H9 (cell line): ENCODE measurements at regions not wholly inside any gene's neighbourhood (a gene's known extent, or its start where the extent isn't known, plus 50 kb on each side); places are given as distances from the start of the nearest gene placed in this dataset.

Source experiments
- DNase-seq: peaks from one replicate; pipeline ENCODE4 v3.0.0-alpha.2; 2017
- H2AFZ ChIP-seq: one replicate; pipeline ENCODE4 v1.6.1; 2013; ENCODE audit warnings: mild to moderate bottlenecking, low read length, control low read depth, moderate library complexity
- H2AK5ac ChIP-seq: 2 replicates; pipeline ENCODE4 v1.6.1; 2013; ENCODE audit warnings: low read length, control low read depth, mixed read lengths; ENCODE audit not compliant: insufficient read length
- H2BK120ac ChIP-seq: one replicate; pipeline ENCODE4 v1.6.1; 2013; ENCODE audit warnings: low read depth, mild to moderate bottlenecking, low read length, control low read depth, inconsistent platforms; ENCODE audit not compliant: poor library complexity, severe bottlenecking
- H2BK12ac ChIP-seq: 2 replicates; pipeline ENCODE4 v1.6.1; 2013; ENCODE audit warnings: low read length, control low read depth, mixed read lengths, low read depth; ENCODE audit not compliant: insufficient read length
- H2BK15ac ChIP-seq: 2 replicates; pipeline ENCODE4 v1.6.1; 2013; ENCODE audit warnings: low read depth, low read length, control low read depth
- H2BK20ac ChIP-seq: one replicate; pipeline ENCODE4 v1.6.1; 2013; ENCODE audit warnings: low read depth, mild to moderate bottlenecking, low read length, control low read depth, inconsistent platforms; ENCODE audit not compliant: poor library complexity, severe bottlenecking
- H2BK5ac ChIP-seq: 2 replicates; pipeline ENCODE4 v1.6.1; 2013; ENCODE audit warnings: low read length, control low read depth, mixed read lengths; ENCODE audit not compliant: insufficient read length
- H3K14ac ChIP-seq: 2 replicates; pipeline ENCODE4 v1.6.1; 2013; ENCODE audit warnings: low read length, control low read depth; ENCODE audit not compliant: insufficient read depth
- H3K18ac ChIP-seq: 2 replicates; pipeline ENCODE4 v1.6.1; 2013; ENCODE audit warnings: low read depth, mild to moderate bottlenecking, mixed read lengths, low read length, control low read depth; ENCODE audit not compliant: insufficient read length
- H3K23ac ChIP-seq: 2 replicates; pipeline ENCODE4 v1.6.1; 2013; ENCODE audit warnings: low read length, control low read depth, mixed read lengths, low read depth; ENCODE audit not compliant: insufficient read length
- H3K23me2 ChIP-seq: 2 replicates; pipeline ENCODE4 v1.6.1; 2013; ENCODE audit warnings: low read depth, mild to moderate bottlenecking, mixed read lengths, low read length, control low read depth; ENCODE audit not compliant: insufficient read length, poor library complexity, severe bottlenecking
- H3K27ac ChIP-seq: 2 replicates; pipeline ENCODE4 v1.5.1; 2013; ENCODE audit warnings: low read length, control low read depth, mixed read lengths, low read depth; ENCODE audit not compliant: insufficient read length
- H3K27me3 ChIP-seq: 2 replicates; pipeline ENCODE4 v1.6.1; 2013; ENCODE audit warnings: low read length, control low read depth, inconsistent platforms; ENCODE audit not compliant: insufficient read depth
- H3K4ac ChIP-seq: 2 replicates; pipeline ENCODE4 v1.6.1; 2013; ENCODE audit warnings: low read depth, mild to moderate bottlenecking, control low read depth, inconsistent platforms, low read length, moderate library complexity
- H3K4me1 ChIP-seq: 2 replicates; pipeline ENCODE4 v1.6.1; 2013; ENCODE audit warnings: low read length, control low read depth, inconsistent platforms; ENCODE audit not compliant: insufficient read depth
- H3K4me2 ChIP-seq: 2 replicates; pipeline ENCODE4 v1.6.1; 2013; ENCODE audit warnings: low read length, control low read depth, mixed read lengths; ENCODE audit not compliant: insufficient read length, insufficient read depth
- H3K56ac ChIP-seq: 2 replicates; pipeline ENCODE4 v1.6.1; 2013; ENCODE audit warnings: low read depth, mild to moderate bottlenecking, mixed read lengths, low read length, control low read depth; ENCODE audit not compliant: insufficient read length
- H3K79me1 ChIP-seq: 2 replicates; pipeline ENCODE4 v1.6.1; 2013; ENCODE audit warnings: low read depth, mild to moderate bottlenecking, moderate library complexity, low read length, control low read depth, inconsistent platforms; ENCODE audit not compliant: insufficient read depth, poor library complexity, severe bottlenecking
- H3K79me2 ChIP-seq: 2 replicates; pipeline ENCODE4 v1.6.1; 2013; ENCODE audit warnings: low read length, control low read depth, inconsistent platforms; ENCODE audit not compliant: insufficient read depth
- H3K9ac ChIP-seq: 2 replicates; pipeline ENCODE4 v1.6.1; 2013; ENCODE audit warnings: low read length, control low read depth, mixed read lengths; ENCODE audit not compliant: insufficient read length; ENCODE audit errors: extremely low read depth
- H3K9me3 ChIP-seq: one replicate; pipeline ENCODE4 v1.6.1; 2013; ENCODE audit warnings: low read depth, low read length, inconsistent platforms; ENCODE audit not compliant: control insufficient read depth
- H3T11ph ChIP-seq: one replicate; pipeline ENCODE4 v1.6.1; 2013; ENCODE audit warnings: mild to moderate bottlenecking, low read length, control low read depth, inconsistent platforms
- H4K20me1 ChIP-seq: one replicate; pipeline ENCODE4 v1.6.1; 2013; ENCODE audit not compliant: control insufficient read depth, insufficient read length, insufficient read depth
- H4K5ac ChIP-seq: 2 replicates; pipeline ENCODE4 v1.6.1; 2013; ENCODE audit warnings: low read depth, mild to moderate bottlenecking, mixed read lengths, low read length, control low read depth; ENCODE audit not compliant: insufficient read length
- H4K8ac ChIP-seq: replicated peaks from 2 replicates; pipeline ENCODE4 v1.6.1; 2013; ENCODE audit warnings: low read length, control low read depth, mixed read lengths, low read depth; ENCODE audit not compliant: insufficient read length
- H4K91ac ChIP-seq: 2 replicates; pipeline ENCODE4 v1.6.1; 2013; ENCODE audit warnings: low read depth, mild to moderate bottlenecking, moderate library complexity, mixed read lengths, low read length, control low read depth; ENCODE audit not compliant: insufficient read length
- H3K27ac Mint-ChIP-seq, 3 experiments: 2 replicates in 2 of 3; 3 replicates in 1 of 3; pipeline ENCODE4 v1.8.0; 2020 to 2021; ENCODE audit warnings: mixed read lengths in 3 of 3, mild to moderate bottlenecking in 1 of 3, moderate library complexity in 1 of 3
- H3K27me3 Mint-ChIP-seq: 2 replicates; pipeline ENCODE4 v1.8.0; 2021; ENCODE audit warnings: low read depth, mild to moderate bottlenecking, moderate library complexity, mixed read lengths
- H3K36me3 Mint-ChIP-seq, 3 experiments: 2 replicates in 2 of 3; 3 replicates in 1 of 3; pipeline ENCODE4 v1.8.0; 2020 to 2021; ENCODE audit warnings: low read depth in 3 of 3, mixed read lengths in 3 of 3; ENCODE audit not compliant: insufficient read depth in 1 of 3
- H3K4me1 Mint-ChIP-seq, 2 experiments: 2 replicates each; pipeline ENCODE4 v1.8.0; 2020; ENCODE audit warnings: mixed read lengths in 2 of 2
- H3K4me3 Mint-ChIP-seq, 2 experiments: 2 replicates in 1 of 2; 3 replicates in 1 of 2; pipeline ENCODE4 v1.8.0; 2020 to 2021; ENCODE audit warnings: mild to moderate bottlenecking in 2 of 2, mixed read lengths in 2 of 2, moderate library complexity in 1 of 2
- H3K9me3 Mint-ChIP-seq, 2 experiments: 2 replicates in 1 of 2; 3 replicates in 1 of 2; pipeline ENCODE4 v1.8.0; 2020; ENCODE audit warnings: mild to moderate bottlenecking in 2 of 2, mixed read lengths in 2 of 2, moderate library complexity in 1 of 2
- WGBS: extraction: QIAGEN DNeasy Blood & Tissue Kit; methylation state at CpG from one replicate; pipeline ENCODE4 v1.1.7; 2013; ENCODE audit warnings: missing lambda C conversion rate, low lambda C conversion rate, mixed read lengths; ENCODE audit not compliant: insufficient read length; ENCODE audit errors: extremely low coverage; 5-methylcytosine and 5-hydroxymethylcytosine counted together
- TF ChIP-seq, protein P1 (sequence below): fragments of 200-600 bp; sonication (generic); conservative IDR thresholded peaks from 3 replicates; pipeline ENCODE4 v1.8.0; 2021; ENCODE audit warnings: antibody characterized with exemption, mild to moderate bottlenecking

DNA sequence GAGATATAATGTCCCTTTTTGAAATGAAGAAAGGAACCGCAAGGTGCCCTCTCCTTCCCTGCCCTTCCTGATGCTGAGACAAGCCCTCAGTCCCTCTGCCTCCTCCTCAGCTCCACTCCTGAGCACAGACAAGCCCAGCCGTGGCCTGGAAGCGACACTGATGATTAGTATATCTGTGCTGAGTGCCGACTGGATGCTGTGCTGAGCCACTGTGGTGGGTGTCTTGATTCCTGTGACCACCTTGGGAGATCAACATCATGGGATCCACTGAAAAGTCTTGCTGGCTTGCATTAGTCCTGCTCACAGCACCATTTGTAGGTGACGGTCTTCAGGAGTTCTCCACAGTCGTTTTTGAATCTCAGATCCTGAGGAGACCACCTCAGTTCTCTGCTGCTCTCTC lies 59.5 kb upstream of the HGFAC start:
- no peak overlapping the region for H3K4me2 ChIP-seq
- no peak overlapping the region for H2BK15ac ChIP-seq
- H3K9me3 Mint-ChIP-seq = peaks cover 31 to 33% of the 10 kb centered on the region in 2 experiments
- no peaks in the 10 kb centered on the region for H3K23me2 ChIP-seq
- H3K27ac Mint-ChIP-seq = no peak overlapping the region
- no peak overlapping the region for H3K4ac ChIP-seq
- H3K4me1 ChIP-seq = no peaks in the 10 kb centered on the region
- H3K14ac ChIP-seq = no peak overlapping the region
- H3T11ph ChIP-seq = no peak overlapping the region
- H3K4me3 Mint-ChIP-seq = no peak overlapping the region
- TF ChIP-seq, protein P1, sequence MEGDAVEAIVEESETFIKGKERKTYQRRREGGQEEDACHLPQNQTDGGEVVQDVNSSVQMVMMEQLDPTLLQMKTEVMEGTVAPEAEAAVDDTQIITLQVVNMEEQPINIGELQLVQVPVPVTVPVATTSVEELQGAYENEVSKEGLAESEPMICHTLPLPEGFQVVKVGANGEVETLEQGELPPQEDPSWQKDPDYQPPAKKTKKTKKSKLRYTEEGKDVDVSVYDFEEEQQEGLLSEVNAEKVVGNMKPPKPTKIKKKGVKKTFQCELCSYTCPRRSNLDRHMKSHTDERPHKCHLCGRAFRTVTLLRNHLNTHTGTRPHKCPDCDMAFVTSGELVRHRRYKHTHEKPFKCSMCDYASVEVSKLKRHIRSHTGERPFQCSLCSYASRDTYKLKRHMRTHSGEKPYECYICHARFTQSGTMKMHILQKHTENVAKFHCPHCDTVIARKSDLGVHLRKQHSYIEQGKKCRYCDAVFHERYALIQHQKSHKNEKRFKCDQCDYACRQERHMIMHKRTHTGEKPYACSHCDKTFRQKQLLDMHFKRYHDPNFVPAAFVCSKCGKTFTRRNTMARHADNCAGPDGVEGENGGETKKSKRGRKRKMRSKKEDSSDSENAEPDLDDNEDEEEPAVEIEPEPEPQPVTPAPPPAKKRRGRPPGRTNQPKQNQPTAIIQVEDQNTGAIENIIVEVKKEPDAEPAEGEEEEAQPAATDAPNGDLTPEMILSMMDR = no peak
- peaks cover 16 to 33% (median 33%) of the 10 kb centered on the region in 3 experiments; a peak in 6 of 7 replicates for H3K36me3 Mint-ChIP-seq
- no peak overlapping the region for H3K56ac ChIP-seq
- H3K27me3 ChIP-seq = no peaks in the 10 kb centered on the region
- H4K5ac ChIP-seq = no peak overlapping the region
- no peak overlapping the region for H2BK20ac ChIP-seq
- H3K4me1 Mint-ChIP-seq = peaks cover 22 to 26% of the 10 kb centered on the region in 2 experiments
- H3K23ac ChIP-seq = no peak overlapping the region
- no peak overlapping the region for H2BK120ac ChIP-seq
- H2AFZ ChIP-seq = no peak overlapping the region
- H4K20me1 ChIP-seq = no peaks in the 10 kb centered on the region
- DNase-seq = no peak
- WGBS = no CpG with 5 or more reads among the region's 6 CpGs
- H3K18ac ChIP-seq = no peak overlapping the region
- no peak overlapping the region for H2BK5ac ChIP-seq
- H3K79me1 ChIP-seq = no peaks in the 10 kb centered on the region
- H3K9me3 ChIP-seq = peaks cover 13% of the 10 kb centered on the region
- no peak overlapping the region for H3K9ac ChIP-seq
- peaks cover 4% of the 10 kb centered on the region for H3K27me3 Mint-ChIP-seq
- no peak overlapping the region for H4K8ac ChIP-seq
- H3K79me2 ChIP-seq = no peaks in the 10 kb centered on the region
- no peak overlapping the region for H4K91ac ChIP-seq
- H3K27ac ChIP-seq = no peak overlapping the region
- H2AK5ac ChIP-seq = no peak overlapping the region
- no peak overlapping the region for H2BK12ac ChIP-seq
